Heart left ventricle (tissue), 16 donors: ENCODE measurements at regions not wholly inside any gene's neighbourhood (a gene's known extent, or its start where the extent isn't known, plus 50 kb on each side); places are given as distances from the start of the nearest gene placed in this dataset.
A peak's percentile ranks its signal among the peaks of the same experiment; 100 is the strongest.

Source experiments
- ATAC-seq, 4 donors: fragments of 200-7000 bp; cut with Tn5 transposase; one replicate each; pipeline ENCODE4 v1.9.1; 2020 to 2022; ENCODE audit warnings: moderate library complexity in 4 of 4, mild to moderate bottlenecking in 3 of 4, moderate number of reproducible peaks in 1 of 4
- DNase-seq, 5 donors: peaks; one replicate each; pipeline ENCODE4 v3.0.0-alpha.2; 2020
- H3K27ac ChIP-seq, 12 donors: fragments of 200-600 bp; sonication (generic) in 4 of 12; one replicate each; pipeline versions ENCODE4 v1.5.0 to v1.8.0; 2016 to 2022; ENCODE audit warnings: mild to moderate bottlenecking in 2 of 12
- H3K27me3 ChIP-seq, 9 donors: fragments of 200-600 bp; sonication (generic) in 2 of 9; one replicate each; pipeline versions ENCODE4 v1.5.1 to v1.8.0; 2016 to 2022; ENCODE audit warnings: mild to moderate bottlenecking in 3 of 9
- H3K36me3 ChIP-seq, 9 donors: fragments of 200-600 bp; sonication (generic) in 2 of 9; one replicate each; pipeline versions ENCODE4 v1.5.0 to v1.8.0; 2018 to 2022; ENCODE audit warnings: mild to moderate bottlenecking in 2 of 9
- H3K4me1 ChIP-seq, 12 donors: fragments of 200-600 bp; sonication (generic) in 4 of 12; one replicate each; pipeline versions ENCODE4 v1.5.0 to v1.8.0; 2016 to 2022; ENCODE audit warnings: mild to moderate bottlenecking in 3 of 12
- H3K4me3 ChIP-seq, 12 donors: fragments of 200-600 bp; sonication (generic) in 4 of 12; one replicate each; pipeline versions ENCODE4 v1.5.0 to v1.8.0; 2017 to 2022; ENCODE audit warnings: mild to moderate bottlenecking in 9 of 12, moderate library complexity in 4 of 12
- H3K9me3 ChIP-seq, 12 donors: fragments of 200-600 bp; sonication (generic) in 4 of 12; one replicate each; pipeline versions ENCODE4 v1.5.0 to v1.8.0; 2016 to 2022; ENCODE audit warnings: mild to moderate bottlenecking in 1 of 12
- POLR2A ChIP-seq, 2 donors: fragments of 450-650 bp; IDR thresholded peaks; one replicate each; pipeline ENCODE4 v1.6.1; 2017; ENCODE audit warnings: antibody characterized with exemption in 2 of 2, mild to moderate bottlenecking in 2 of 2, moderate library complexity in 2 of 2
- WGBS, 4 donors: extraction: QIAGEN DNeasy Blood & Tissue Kit in 2 of 4; methylation state at CpG; one replicate each; pipeline versions ENCODE4 v1.1.5 to v1.1.7; 2013 to 2018; 5-methylcytosine and 5-hydroxymethylcytosine counted together
- intact Hi-C, 10 donors: fragments of 100-400 bp; cut with DNase I; formaldehyde crosslinking; loops; one replicate each; pipeline versions ENCODE4 v1.11.1 to v1.14.2; 2022
- TF ChIP-seq, protein P1 (sequence below), 12 donors: fragments of 200-600 bp; sonication (generic) in 4 of 12; IDR thresholded peaks; one replicate each; pipeline versions ENCODE4 v1.5.0 to v1.8.0; 2018 to 2022; ENCODE audit warnings: antibody characterized with exemption in 12 of 12, mild to moderate bottlenecking in 5 of 12
- donor health status: ischemic (EF 13 %, LVEDD 7.1; RV severe dilation, severe dysfunction).
- donor health status: healthy with polysubstance abuse.
- donor health status: DM: no; HTN: yes; CAD: no.
- donor health status: DM: no; HTN: no; CAD: no.
- donor health status: ischemic (EF 25% LVEDD 6.9; RV normal size, moderate dysfunction).
- donor health status: ischemic (EF 25% LVEDD 5.7; RV mildly dilated, moderate dysfunction).
- donor health status: healthy.
- donor health status: DM: yes; HTN: yes; CAD: no.
- donor health status: ischemic (EF 35%, LVEDD 5.7; RV mildly dilated, moderate dysfunction).
- donor health status: nonischemic (EF 11% LVEDD 7.7; RV severe dilation, severe dysfunction).
- donor health status: DM: yes; HTN: yes; CAD: no.
- donor health status: PGD.
- donor health status: ischemic (EF 29% LVEDD 5.4; RV normal size, mild dysfunction).
- donor health status: nonischemic (EF 23%, LVEDD 6.1; RV moderate dilation, normal function).

DNA sequence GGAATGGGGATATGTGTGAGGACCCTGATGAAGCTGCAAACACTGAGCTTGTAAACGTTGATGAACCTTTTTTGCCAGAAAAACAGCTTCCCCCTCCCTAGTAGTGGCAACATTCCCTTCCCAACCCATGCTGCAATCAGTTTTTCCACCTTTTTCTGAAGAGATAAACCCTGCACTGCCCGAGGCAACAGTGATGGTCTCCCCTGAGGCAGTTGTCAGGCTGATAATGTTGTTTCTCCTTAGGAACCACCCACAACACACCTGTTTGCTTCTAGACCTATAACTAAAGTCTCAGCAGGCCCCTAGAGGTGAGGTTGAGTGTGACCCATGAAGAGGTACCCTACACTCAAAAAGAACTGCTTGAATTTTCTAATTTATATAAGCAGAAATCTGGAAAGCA is 922.4 kb upstream of the ADGRL4 start:
- intact Hi-C loops: no loop called here
- no peaks in the 10 kb centered on the region for H3K36me3 ChIP-seq
- ATAC-seq (no peak), DNase-seq (no peak)
- H3K4me3 ChIP-seq: no peak overlapping the region
- H3K27me3 ChIP-seq: no peaks in the 10 kb centered on the region
- no peak overlapping the region for H3K27ac ChIP-seq
- WGBS, 4 donors: 51 to 69% (median 62%) methylated on average over 2 of the region's 2 CpGs
- TF ChIP-seq, protein P1, sequence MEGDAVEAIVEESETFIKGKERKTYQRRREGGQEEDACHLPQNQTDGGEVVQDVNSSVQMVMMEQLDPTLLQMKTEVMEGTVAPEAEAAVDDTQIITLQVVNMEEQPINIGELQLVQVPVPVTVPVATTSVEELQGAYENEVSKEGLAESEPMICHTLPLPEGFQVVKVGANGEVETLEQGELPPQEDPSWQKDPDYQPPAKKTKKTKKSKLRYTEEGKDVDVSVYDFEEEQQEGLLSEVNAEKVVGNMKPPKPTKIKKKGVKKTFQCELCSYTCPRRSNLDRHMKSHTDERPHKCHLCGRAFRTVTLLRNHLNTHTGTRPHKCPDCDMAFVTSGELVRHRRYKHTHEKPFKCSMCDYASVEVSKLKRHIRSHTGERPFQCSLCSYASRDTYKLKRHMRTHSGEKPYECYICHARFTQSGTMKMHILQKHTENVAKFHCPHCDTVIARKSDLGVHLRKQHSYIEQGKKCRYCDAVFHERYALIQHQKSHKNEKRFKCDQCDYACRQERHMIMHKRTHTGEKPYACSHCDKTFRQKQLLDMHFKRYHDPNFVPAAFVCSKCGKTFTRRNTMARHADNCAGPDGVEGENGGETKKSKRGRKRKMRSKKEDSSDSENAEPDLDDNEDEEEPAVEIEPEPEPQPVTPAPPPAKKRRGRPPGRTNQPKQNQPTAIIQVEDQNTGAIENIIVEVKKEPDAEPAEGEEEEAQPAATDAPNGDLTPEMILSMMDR (IDR thresholded peaks at IDR 0.05): no peak
- no peak for TF ChIP-seq POLR2A (IDR thresholded peaks at IDR 0.05)
- H3K9me3 ChIP-seq: peaks cover 0 to 6% (median 0%) of the 10 kb centered on the region in 12 donors
- H3K4me1 ChIP-seq: no peaks in the 10 kb centered on the region

DNA sequence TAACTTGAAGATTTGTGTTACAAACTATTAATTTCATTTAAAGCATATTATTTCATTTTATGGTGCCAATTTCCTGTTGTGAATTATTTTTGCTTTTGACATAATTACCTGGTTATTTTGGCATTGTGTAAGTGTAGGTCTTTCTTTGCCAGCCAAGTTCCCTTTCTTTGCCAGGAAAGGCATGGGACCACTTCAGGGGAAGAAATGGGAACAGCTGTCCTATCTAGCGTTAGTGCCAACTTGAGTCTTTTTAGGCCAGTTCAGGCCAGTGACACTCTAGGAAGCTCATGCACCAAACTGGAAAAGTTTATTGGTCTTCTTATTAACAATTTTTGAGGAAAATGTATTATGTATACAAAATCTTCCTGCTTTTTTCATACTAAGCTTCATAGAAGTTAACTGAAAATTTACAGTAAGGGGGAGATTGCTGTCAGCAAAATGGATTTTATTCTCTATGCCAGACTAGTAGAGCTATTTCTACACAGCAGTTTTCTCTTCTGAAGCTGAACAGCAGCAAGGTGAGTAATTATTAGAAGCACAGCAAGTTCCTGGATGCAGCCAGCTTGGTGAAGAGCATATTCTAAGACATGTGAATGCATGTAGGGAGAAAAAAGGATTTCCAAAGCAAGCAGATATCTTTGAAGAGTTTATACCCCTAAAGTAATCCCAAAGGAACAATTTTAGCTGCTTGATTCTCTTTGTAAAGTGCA is 914.6 kb upstream of the ADGRL4 start:
- no peak overlapping the region for H3K4me3 ChIP-seq
- DNase-seq (no peak), ATAC-seq (peak in 2 of 4 donors; percentile 47 to 61)
- peaks cover 0 to 19% (median 0%) of the 10 kb centered on the region in 12 donors for H3K9me3 ChIP-seq
- TF ChIP-seq, protein P1 (IDR thresholded peaks at IDR 0.05): no peak
- no peak for TF ChIP-seq POLR2A (IDR thresholded peaks at IDR 0.05)
- H3K27me3 ChIP-seq: no peaks in the 10 kb centered on the region
- no peak overlapping the region for H3K27ac ChIP-seq
- 40 to 56% (median 54%) methylated on average over 1 of the region's 1 CpG for WGBS, 4 donors
- no peaks in the 10 kb centered on the region for H3K36me3 ChIP-seq
- intact Hi-C loops: no loop called here
- H3K4me1 ChIP-seq: peaks cover 0 to 6% (median 0%) of the 10 kb centered on the region in 12 donors

DNA sequence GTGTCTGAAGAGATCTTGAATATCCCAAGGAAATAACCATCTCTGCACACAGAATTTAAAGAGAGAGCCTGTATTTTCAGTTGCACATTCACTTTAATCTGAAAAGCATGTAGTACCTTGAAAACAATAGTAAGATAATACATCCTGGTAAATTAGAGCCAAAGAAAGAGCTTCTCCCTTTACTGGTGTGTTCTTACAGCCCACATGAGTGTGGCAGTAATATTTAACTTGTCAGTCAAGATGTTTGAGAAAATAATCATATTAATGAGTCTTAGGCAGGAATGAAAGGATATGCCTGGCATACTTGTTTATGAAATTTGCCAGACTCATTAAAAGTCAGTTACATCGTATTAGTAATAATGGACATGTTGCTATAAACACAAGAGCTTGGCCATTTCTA is 908.4 kb upstream of the ADGRL4 start:
- Histone ChIP-seq H3K4me3 (no peak overlapping the region), H3K9me3 (peaks cover 0 to 14% (median 0%) of the 10 kb centered on the region in 12 donors), H3K36me3 (no peaks in the 10 kb centered on the region), H3K27me3 (no peaks in the 10 kb centered on the region), H3K27ac (no peak overlapping the region), H3K4me1 (no peaks in the 10 kb centered on the region)
- DNase-seq (no peak), ATAC-seq (no peak)
- TF ChIP-seq, protein P1 (IDR thresholded peaks at IDR 0.05): no peak
- TF ChIP-seq POLR2A (IDR thresholded peaks at IDR 0.05): no peak
- intact Hi-C loops: no loop called here
- WGBS, 4 donors: 80 to 92% (median 84%) methylated on average over 1 of the region's 1 CpG

DNA sequence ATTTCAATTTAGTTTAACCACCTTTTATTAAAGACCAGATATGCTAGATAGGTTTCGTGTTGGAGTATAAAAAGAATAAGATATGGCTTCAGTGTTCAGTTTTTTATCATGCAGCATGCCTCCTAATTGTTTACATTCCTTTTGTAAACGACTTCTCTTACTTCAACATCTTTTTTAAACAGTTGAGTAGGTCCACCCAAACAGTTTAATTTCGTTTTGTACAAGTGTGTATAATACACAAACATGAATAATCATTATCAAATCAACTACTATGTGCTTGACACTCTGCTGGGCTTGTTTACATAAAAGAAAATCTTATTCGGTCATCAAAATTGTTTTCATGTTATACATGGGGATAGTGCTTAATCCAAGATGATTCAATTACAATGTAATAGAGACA is 906.3 kb upstream of the ADGRL4 start:
- TF ChIP-seq, protein P1 (IDR thresholded peaks at IDR 0.05): no peak
- no peak for TF ChIP-seq POLR2A (IDR thresholded peaks at IDR 0.05)
- DNase-seq: no peak
- Histone ChIP-seq H3K36me3 (no peaks in the 10 kb centered on the region), H3K9me3 (peaks cover 0 to 14% (median 0%) of the 10 kb centered on the region in 12 donors), H3K4me1 (no peaks in the 10 kb centered on the region), H3K27ac (no peak overlapping the region), H3K4me3 (no peak overlapping the region), H3K27me3 (no peaks in the 10 kb centered on the region)
- intact Hi-C loops: no loop called here
- ATAC-seq: no peak
- 54 to 64% (median 62%) methylated on average over 4 of the region's 4 CpGs for WGBS, 4 donors
